SK-N-SH treated with all-trans-retinoic acid at 6 μM for 48 hours (cell line): ENCODE measurements at regions not wholly inside any gene's neighbourhood (a gene's known extent, or its start where the extent isn't known, plus 50 kb on each side); places are given as distances from the start of the nearest gene placed in this dataset.

ENCODE experiments used
- ATAC-seq: fragments of 200-7000 bp; cut with Tn5 transposase; 3 replicates; pipeline ENCODE4 v1.9.1; 2020; ENCODE audit warnings: mild to moderate bottlenecking, moderate library complexity
- BACH2 ChIP-seq: fragments of 250-450 bp; sonication (Bioruptor Pico); IDR thresholded peaks from 2 replicates; pipeline ENCODE4 v1.9.0; 2021; ENCODE audit warnings: mild to moderate bottlenecking, borderline replicate concordance
- CREB5 ChIP-seq: fragments of 250-450 bp; sonication (Bioruptor Pico); IDR thresholded peaks from 2 replicates; pipeline ENCODE4 v1.5.1; 2020; ENCODE audit warnings: low read depth, mild to moderate bottlenecking, moderate library complexity
- CSDC2 ChIP-seq: fragments of 250-450 bp; sonication (Bioruptor Pico); IDR thresholded peaks from 2 replicates; pipeline ENCODE4 v1.5.0; 2020; ENCODE audit warnings: mild to moderate bottlenecking, moderate library complexity
- ESRRG ChIP-seq: fragments of 250-450 bp; sonication (Bioruptor Pico); IDR thresholded peaks from 2 replicates; pipeline ENCODE4 v1.6.1; 2021; ENCODE audit warnings: mild to moderate bottlenecking
- GLIS3 ChIP-seq: fragments of 250-450 bp; sonication (Bioruptor Pico); IDR thresholded peaks from 2 replicates; pipeline ENCODE4 v1.5.0; 2020; ENCODE audit warnings: mild to moderate bottlenecking, moderate library complexity
- ISL1 ChIP-seq: fragments of 250-450 bp; sonication (Bioruptor Pico); IDR thresholded peaks from 2 replicates; pipeline ENCODE4 v2.1.2; 2022; ENCODE audit warnings: mild to moderate bottlenecking, moderate library complexity
- OSR1 ChIP-seq: fragments of 250-450 bp; sonication (Bioruptor Pico); IDR thresholded peaks from 2 replicates; pipeline ENCODE4 v1.8.0; 2022; ENCODE audit warnings: moderate library complexity, mild to moderate bottlenecking, inconsistent platforms
- PATZ1 ChIP-seq: fragments of 250-450 bp; sonication (Bioruptor Pico); IDR thresholded peaks from 2 replicates; pipeline ENCODE4 v1.8.0; 2020; ENCODE audit warnings: mild to moderate bottlenecking, moderate library complexity, borderline replicate concordance
- RARB ChIP-seq: fragments of 250-450 bp; sonication (Bioruptor Pico); IDR thresholded peaks from 2 replicates; pipeline ENCODE4 v1.8.0; 2021; ENCODE audit warnings: mild to moderate bottlenecking, moderate library complexity
- TCF4 ChIP-seq: fragments of 250-450 bp; sonication (Bioruptor Pico); IDR thresholded peaks from 2 replicates; pipeline ENCODE4 v1.8.0; 2021; ENCODE audit warnings: mild to moderate bottlenecking, moderate library complexity, borderline replicate concordance
- TOX ChIP-seq: fragments of 250-450 bp; sonication (Bioruptor Pico); IDR thresholded peaks from 2 replicates; pipeline ENCODE4 v1.8.0; 2021; ENCODE audit warnings: mild to moderate bottlenecking, moderate library complexity, borderline replicate concordance
- ZC3H10 ChIP-seq: fragments of 250-450 bp; sonication (Bioruptor Pico); IDR thresholded peaks from 2 replicates; pipeline ENCODE4 v1.5.1; 2021; ENCODE audit warnings: mild to moderate bottlenecking, moderate library complexity
- ZFP3 ChIP-seq: fragments of 250-450 bp; sonication (Bioruptor Pico); IDR thresholded peaks from 2 replicates; pipeline ENCODE4 v1.5.0; 2020; ENCODE audit warnings: mild to moderate bottlenecking, moderate library complexity
- ZFP30 ChIP-seq: fragments of 450-650 bp; formaldehyde crosslinking; IDR thresholded peaks from 2 replicates; pipeline ENCODE4 v1.5.0; 2022; ENCODE audit warnings: mild to moderate bottlenecking, moderate library complexity
- ZNF565 ChIP-seq: fragments of 450-650 bp; formaldehyde crosslinking; conservative IDR thresholded peaks from 2 replicates; pipeline ENCODE4 v1.5.0; 2020; ENCODE audit warnings: low read depth, mild to moderate bottlenecking, moderate library complexity
- ZNF70 ChIP-seq: fragments of 450-650 bp; formaldehyde crosslinking; IDR thresholded peaks from 2 replicates; pipeline ENCODE4 v1.5.0; 2020; ENCODE audit warnings: mild to moderate bottlenecking, moderate library complexity
- ZNF8 ChIP-seq: fragments of 450-650 bp; formaldehyde crosslinking; IDR thresholded peaks from 2 replicates; pipeline ENCODE4 v1.5.0; 2020; ENCODE audit warnings: mild to moderate bottlenecking, moderate library complexity
- TF ChIP-seq, protein P1 (sequence below): fragments of 250-450 bp; sonication (Bioruptor Pico); IDR thresholded peaks from 2 replicates; pipeline ENCODE4 v1.8.0; 2021; ENCODE audit warnings: low read depth, mild to moderate bottlenecking, moderate library complexity, borderline replicate concordance
- TF ChIP-seq, protein P2 (sequence below): fragments of 250-450 bp; sonication (Bioruptor Pico); IDR thresholded peaks from 2 replicates; pipeline ENCODE4 v1.5.0; 2020; ENCODE audit warnings: mild to moderate bottlenecking, moderate library complexity
- TF ChIP-seq, protein P3 (sequence below): fragments of 250-450 bp; sonication (Bioruptor Pico); IDR thresholded peaks from 2 replicates; pipeline ENCODE4 v1.5.1; 2021; ENCODE audit warnings: mild to moderate bottlenecking, moderate library complexity

- TF ChIP-seq, protein P1, sequence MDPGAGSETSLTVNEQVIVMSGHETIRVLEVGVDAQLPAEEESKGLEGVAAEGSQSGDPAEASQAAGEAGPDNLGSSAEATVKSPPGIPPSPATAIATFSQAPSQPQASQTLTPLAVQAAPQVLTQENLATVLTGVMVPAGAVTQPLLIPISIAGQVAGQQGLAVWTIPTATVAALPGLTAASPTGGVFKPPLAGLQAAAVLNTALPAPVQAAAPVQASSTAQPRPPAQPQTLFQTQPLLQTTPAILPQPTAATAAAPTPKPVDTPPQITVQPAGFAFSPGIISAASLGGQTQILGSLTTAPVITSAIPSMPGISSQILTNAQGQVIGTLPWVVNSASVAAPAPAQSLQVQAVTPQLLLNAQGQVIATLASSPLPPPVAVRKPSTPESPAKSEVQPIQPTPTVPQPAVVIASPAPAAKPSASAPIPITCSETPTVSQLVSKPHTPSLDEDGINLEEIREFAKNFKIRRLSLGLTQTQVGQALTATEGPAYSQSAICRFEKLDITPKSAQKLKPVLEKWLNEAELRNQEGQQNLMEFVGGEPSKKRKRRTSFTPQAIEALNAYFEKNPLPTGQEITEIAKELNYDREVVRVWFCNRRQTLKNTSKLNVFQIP (CRISPR knock-in tag), result no peak
- TF ChIP-seq, protein P2, sequence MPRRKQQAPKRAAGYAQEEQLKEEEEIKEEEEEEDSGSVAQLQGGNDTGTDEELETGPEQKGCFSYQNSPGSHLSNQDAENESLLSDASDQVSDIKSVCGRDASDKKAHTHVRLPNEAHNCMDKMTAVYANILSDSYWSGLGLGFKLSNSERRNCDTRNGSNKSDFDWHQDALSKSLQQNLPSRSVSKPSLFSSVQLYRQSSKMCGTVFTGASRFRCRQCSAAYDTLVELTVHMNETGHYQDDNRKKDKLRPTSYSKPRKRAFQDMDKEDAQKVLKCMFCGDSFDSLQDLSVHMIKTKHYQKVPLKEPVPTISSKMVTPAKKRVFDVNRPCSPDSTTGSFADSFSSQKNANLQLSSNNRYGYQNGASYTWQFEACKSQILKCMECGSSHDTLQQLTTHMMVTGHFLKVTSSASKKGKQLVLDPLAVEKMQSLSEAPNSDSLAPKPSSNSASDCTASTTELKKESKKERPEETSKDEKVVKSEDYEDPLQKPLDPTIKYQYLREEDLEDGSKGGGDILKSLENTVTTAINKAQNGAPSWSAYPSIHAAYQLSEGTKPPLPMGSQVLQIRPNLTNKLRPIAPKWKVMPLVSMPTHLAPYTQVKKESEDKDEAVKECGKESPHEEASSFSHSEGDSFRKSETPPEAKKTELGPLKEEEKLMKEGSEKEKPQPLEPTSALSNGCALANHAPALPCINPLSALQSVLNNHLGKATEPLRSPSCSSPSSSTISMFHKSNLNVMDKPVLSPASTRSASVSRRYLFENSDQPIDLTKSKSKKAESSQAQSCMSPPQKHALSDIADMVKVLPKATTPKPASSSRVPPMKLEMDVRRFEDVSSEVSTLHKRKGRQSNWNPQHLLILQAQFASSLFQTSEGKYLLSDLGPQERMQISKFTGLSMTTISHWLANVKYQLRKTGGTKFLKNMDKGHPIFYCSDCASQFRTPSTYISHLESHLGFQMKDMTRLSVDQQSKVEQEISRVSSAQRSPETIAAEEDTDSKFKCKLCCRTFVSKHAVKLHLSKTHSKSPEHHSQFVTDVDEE, result no peak
- TF ChIP-seq, all 23 proteins: peak for 0
- no peak for ATAC-seq
These were observed 228.2 kb downstream of the AHR start for GRCh38 chr7:17526621-17527020.

- TF ChIP-seq CSDC2 (CRISPR knock-in tag) (no peak), RARB (no peak), ZNF70 (CRISPR knock-in tag) (no peak), PATZ1 (CRISPR knock-in tag) (no peak), CREB5 (no peak), ZNF565 (CRISPR knock-in tag) (no peak), GLIS3 (CRISPR knock-in tag) (no peak), ZFP3 (CRISPR knock-in tag) (no peak), OSR1 (CRISPR knock-in tag) (no peak), BACH2 (CRISPR knock-in tag) (no peak), ZFP30 (no peak)
- TF ChIP-seq, protein P2, result no peak
- no peak for ATAC-seq
These were observed 230.2 kb downstream of the AHR start for GRCh38 chr7:17528636-17529035.

DNA sequence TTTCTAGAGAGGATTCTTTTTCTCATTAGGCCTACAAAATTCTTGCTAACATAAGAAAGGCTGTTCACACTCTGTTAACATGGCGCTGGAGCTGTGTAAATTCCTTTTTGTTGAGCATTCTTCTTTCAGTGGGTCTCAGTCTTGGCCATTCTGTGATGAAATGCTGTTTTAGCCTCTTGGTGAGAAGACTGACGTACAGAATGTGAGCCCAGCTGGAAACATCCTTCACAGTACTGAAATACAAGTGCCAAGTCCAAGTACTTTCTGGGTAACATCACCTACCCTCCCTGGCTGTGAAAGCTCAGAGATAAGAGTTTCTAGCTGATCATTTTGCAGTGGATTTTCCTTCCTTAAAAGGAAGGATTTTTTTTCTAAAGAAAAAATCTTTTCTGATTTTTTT, 231.8 kb downstream of the AHR start:
- ATAC-seq, result no peak
- TF ChIP-seq ZNF565 (CRISPR knock-in tag), result no peak
- TF ChIP-seq ZNF8 (CRISPR knock-in tag), result no peak
- no peak for TF ChIP-seq TCF4 (CRISPR knock-in tag)
- no peak for TF ChIP-seq ZNF70 (CRISPR knock-in tag)
- TF ChIP-seq PATZ1 (CRISPR knock-in tag), result no peak
- no peak for TF ChIP-seq CSDC2 (CRISPR knock-in tag)
- no peak for TF ChIP-seq ESRRG (CRISPR knock-in tag)
- no peak for TF ChIP-seq ZC3H10 (CRISPR knock-in tag)
- no peak for TF ChIP-seq TOX (CRISPR knock-in tag)
- TF ChIP-seq, protein P3, sequence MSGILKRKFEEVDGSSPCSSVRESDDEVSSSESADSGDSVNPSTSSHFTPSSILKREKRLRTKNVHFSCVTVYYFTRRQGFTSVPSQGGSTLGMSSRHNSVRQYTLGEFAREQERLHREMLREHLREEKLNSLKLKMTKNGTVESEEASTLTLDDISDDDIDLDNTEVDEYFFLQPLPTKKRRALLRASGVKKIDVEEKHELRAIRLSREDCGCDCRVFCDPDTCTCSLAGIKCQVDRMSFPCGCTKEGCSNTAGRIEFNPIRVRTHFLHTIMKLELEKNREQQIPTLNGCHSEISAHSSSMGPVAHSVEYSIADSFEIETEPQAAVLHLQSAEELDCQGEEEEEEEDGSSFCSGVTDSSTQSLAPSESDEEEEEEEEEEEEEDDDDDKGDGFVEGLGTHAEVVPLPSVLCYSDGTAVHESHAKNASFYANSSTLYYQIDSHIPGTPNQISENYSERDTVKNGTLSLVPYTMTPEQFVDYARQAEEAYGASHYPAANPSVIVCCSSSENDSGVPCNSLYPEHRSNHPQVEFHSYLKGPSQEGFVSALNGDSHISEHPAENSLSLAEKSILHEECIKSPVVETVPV (CRISPR knock-in tag), result no peak
- TF ChIP-seq, protein P2, result no peak
- no peak for TF ChIP-seq ZFP30
- TF ChIP-seq ZFP3 (CRISPR knock-in tag), result no peak
- no peak for TF ChIP-seq ISL1
- TF ChIP-seq, all 23 proteins: peak for 0
